Upper lobe of left lung (tissue), 6 donors: ENCODE measurements at regions not wholly inside any gene's neighbourhood (a gene's known extent, or its start where the extent isn't known, plus 50 kb on each side); places are given as distances from the start of the nearest gene placed in this dataset.

Experiments
- ATAC-seq, 2 donors: fragments of 200-7000 bp; cut with Tn5 transposase; one replicate each; pipeline ENCODE4 v1.9.1; 2022; ENCODE audit warnings: mild to moderate bottlenecking in 2 of 2, moderate library complexity in 2 of 2; ENCODE audit not compliant: low FRiP score in 2 of 2
- DNase-seq, 2 donors: peaks; one replicate each; pipeline ENCODE4 v3.0.0-alpha.2; 2019 to 2020
- H3K27ac ChIP-seq, 4 donors: fragments of 200-600 bp; sonication (generic); one replicate each; pipeline ENCODE4 v1.5.1; 2016 to 2019
- H3K27me3 ChIP-seq, 4 donors: fragments of 200-600 bp; sonication (generic); one replicate each; pipeline ENCODE4 v1.5.1; 2017 to 2019
- H3K36me3 ChIP-seq, 4 donors: fragments of 200-600 bp; sonication (generic); one replicate each; pipeline ENCODE4 v1.5.1; 2016 to 2019
- H3K4me1 ChIP-seq, 4 donors: fragments of 200-600 bp; sonication (generic); one replicate each; pipeline ENCODE4 v1.5.1; 2018 to 2019
- H3K4me3 ChIP-seq, 4 donors: fragments of 200-600 bp; sonication (generic); one replicate each; pipeline ENCODE4 v1.5.1; 2017 to 2019; ENCODE audit warnings: mild to moderate bottlenecking in 2 of 4, moderate library complexity in 1 of 4
- H3K9me3 ChIP-seq, 4 donors: fragments of 200-600 bp; sonication (generic); one replicate each; pipeline ENCODE4 v1.5.1; 2018 to 2019
- CTCF ChIP-seq, 6 experiments: fragments of 450-650 bp in 4 of 6; fragments of 200-600 bp in 2 of 6; sonication (generic) in 2 of 6; IDR thresholded peaks; one replicate each; pipeline ENCODE4 v1.5.1; 2016 to 2019; ENCODE audit warnings: antibody characterized with exemption in 6 of 6
- EP300 ChIP-seq, 4 donors: sonication (generic); formaldehyde crosslinking; IDR thresholded peaks; one replicate each; pipeline ENCODE4 v1.5.1; 2017; ENCODE audit warnings: antibody characterized with exemption in 4 of 4, control low read depth in 2 of 4
- POLR2A ChIP-seq, 4 donors: fragments of 450-650 bp; IDR thresholded peaks; one replicate each; pipeline ENCODE4 v1.5.1; 2016 to 2017; ENCODE audit warnings: antibody characterized with exemption in 4 of 4, mild to moderate bottlenecking in 2 of 4
- POLR2AphosphoS5 ChIP-seq, 2 donors: sonication (generic); formaldehyde crosslinking; IDR thresholded peaks; one replicate each; pipeline ENCODE4 v1.5.1; 2017; ENCODE audit warnings: antibody characterized with exemption in 2 of 2
- whole genome bisulfite sequencing, 2 donors: methylation state at CpG; one replicate each; pipeline ENCODE4 v1.1.5; 2017 to 2018; 5-methylcytosine and 5-hydroxymethylcytosine counted together
- donor health status: DM: no; HTN: no; CAD: no; lungs with moderate emphysema.
- donor health status: DM: no; HTN: yes; CAD: no; lungs with severe emphysema.

- no peaks in the 10 kb centered on the region for H3K27me3 ChIP-seq
- DNase-seq: no peak
- no peak overlapping the region for H3K4me3 ChIP-seq
- peaks cover 0 to 8% (median 3%) of the 10 kb centered on the region in 4 donors for H3K9me3 ChIP-seq
- no peak overlapping the region for H3K27ac ChIP-seq
- no peak for TF ChIP-seq POLR2AphosphoS5 (IDR thresholded peaks at IDR 0.05)
- WGBS, 2 donors: 56 to 58% methylated on average over 2 of the region's 2 CpGs
- H3K4me1 ChIP-seq: no peaks in the 10 kb centered on the region
- H3K36me3 ChIP-seq: no peaks in the 10 kb centered on the region
- ATAC-seq: no peak
These were observed 428.8 kb downstream of the CHSY3 start for GRCh38 chr5:130333089-130333488.

- TF ChIP-seq EP300 (IDR thresholded peaks at IDR 0.05): no peak
- no peak for TF ChIP-seq CTCF (IDR thresholded peaks at IDR 0.05)
- no peak for TF ChIP-seq POLR2AphosphoS5 (IDR thresholded peaks at IDR 0.05)
- no peak for TF ChIP-seq POLR2A (IDR thresholded peaks at IDR 0.05)
- Histone ChIP-seq H3K36me3 (no peaks in the 10 kb centered on the region), H3K9me3 (peaks cover 0 to 8% (median 3%) of the 10 kb centered on the region in 4 donors), H3K4me1 (no peaks in the 10 kb centered on the region), H3K27me3 (no peaks in the 10 kb centered on the region), H3K27ac (no peak overlapping the region), H3K4me3 (no peak overlapping the region)
- WGBS, 2 donors: 86 to 93% methylated on average over 3 of the region's 3 CpGs
- ATAC-seq (no peak), DNase-seq (no peak)
These were observed 427.1 kb downstream of the CHSY3 start for GRCh38 chr5:130331332-130331731.

DNA sequence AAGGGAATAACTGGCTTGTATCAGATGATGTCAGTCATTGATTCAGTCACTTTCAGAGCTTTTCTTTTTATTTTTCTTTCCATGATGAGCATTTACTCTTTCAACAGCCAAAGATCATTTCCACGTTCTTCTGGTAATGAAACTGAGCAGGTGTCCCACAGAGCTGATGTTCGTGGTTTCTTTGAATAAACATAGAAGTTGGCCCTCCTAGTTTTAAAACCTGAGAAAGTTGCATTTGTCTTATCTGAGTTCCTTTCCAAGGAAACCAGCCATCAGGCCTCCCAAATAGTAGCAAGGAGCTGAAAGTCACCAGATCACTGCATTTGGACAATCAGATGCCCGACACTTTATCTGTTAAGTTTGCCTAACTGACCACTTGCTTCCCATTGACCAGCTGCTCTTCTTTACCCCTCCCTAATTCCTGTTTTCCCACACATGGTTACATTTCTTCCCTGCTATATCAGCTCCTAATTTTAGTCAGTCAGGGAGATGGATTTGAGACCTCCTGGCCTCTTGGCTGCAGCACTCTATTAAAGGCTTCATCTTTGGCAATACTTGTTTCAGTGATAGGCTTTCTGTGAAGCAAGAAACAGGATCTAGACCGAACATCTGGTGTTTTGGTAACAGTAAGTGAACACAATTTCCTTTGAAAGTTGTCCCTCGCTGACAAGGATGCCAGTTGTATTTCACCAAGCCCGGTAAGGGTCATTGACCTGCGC, 420.8 kb downstream of the CHSY3 start:
- TF ChIP-seq POLR2AphosphoS5 (IDR thresholded peaks at IDR 0.05) (no peak), EP300 (IDR thresholded peaks at IDR 0.05) (no peak), CTCF (IDR thresholded peaks at IDR 0.05) (no peak), POLR2A (IDR thresholded peaks at IDR 0.05) (no peak)
- no peaks in the 10 kb centered on the region for H3K27me3 ChIP-seq
- ATAC-seq (no peak), DNase-seq (no peak)
- H3K36me3 ChIP-seq: no peaks in the 10 kb centered on the region
- 79 to 86% methylated on average over 7 of the region's 7 CpGs for WGBS, 2 donors
- no peaks in the 10 kb centered on the region for H3K4me1 ChIP-seq
- no peak overlapping the region for H3K4me3 ChIP-seq
- no peak overlapping the region for H3K27ac ChIP-seq
- peaks cover 0 to 12% (median 2%) of the 10 kb centered on the region in 4 donors for H3K9me3 ChIP-seq

DNA sequence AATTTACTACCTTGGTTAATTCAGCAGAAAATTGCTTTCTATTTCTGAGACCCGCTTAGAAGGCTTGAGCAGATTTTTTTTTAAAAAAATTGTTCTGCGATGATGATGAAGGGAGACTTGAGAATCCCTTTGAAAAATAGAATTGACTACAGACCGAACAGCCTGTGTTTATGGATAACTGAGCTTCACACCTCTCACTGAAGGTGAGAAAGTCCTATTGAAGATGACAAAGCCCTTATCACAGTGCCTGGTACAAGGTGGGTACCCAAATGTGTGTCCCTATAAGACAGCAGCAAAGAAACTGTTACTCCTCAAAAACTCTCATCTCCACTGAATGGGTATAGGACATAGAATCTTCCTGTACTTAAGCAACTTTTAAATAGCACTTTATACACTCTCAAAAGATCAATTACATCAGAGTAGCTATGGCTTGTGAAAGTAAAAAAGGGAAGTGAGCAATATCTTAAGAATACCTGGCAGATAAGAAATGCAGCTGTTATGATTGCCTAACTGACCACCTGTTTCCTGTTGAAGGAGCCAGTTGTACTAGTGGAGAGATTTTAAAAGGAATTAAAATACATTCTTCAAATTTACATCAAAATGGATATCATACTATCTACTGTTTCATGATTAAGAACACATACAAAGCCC, 419.7 kb downstream of the CHSY3 start:
- 58 to 87% methylated on average over 3 of the region's 3 CpGs for WGBS, 2 donors
- no peak for DNase-seq
- Histone ChIP-seq H3K9me3 (peaks cover 0 to 10% (median 1%) of the 10 kb centered on the region in 4 donors), H3K36me3 (no peaks in the 10 kb centered on the region), H3K4me3 (no peak overlapping the region), H3K4me1 (no peaks in the 10 kb centered on the region), H3K27ac (no peak overlapping the region), H3K27me3 (no peaks in the 10 kb centered on the region)
- ATAC-seq: no peak
- TF ChIP-seq EP300 (IDR thresholded peaks at IDR 0.05): no peak
- TF ChIP-seq CTCF (IDR thresholded peaks at IDR 0.05): no peak

- no peaks in the 10 kb centered on the region for H3K36me3 ChIP-seq
- TF ChIP-seq POLR2AphosphoS5 (IDR thresholded peaks at IDR 0.05) (no peak), CTCF (IDR thresholded peaks at IDR 0.05) (no peak), EP300 (IDR thresholded peaks at IDR 0.05) (no peak), POLR2A (IDR thresholded peaks at IDR 0.05) (no peak)
- H3K27ac ChIP-seq: no peak overlapping the region
- no peaks in the 10 kb centered on the region for H3K4me1 ChIP-seq
- peaks cover 0 to 10% (median 1%) of the 10 kb centered on the region in 4 donors for H3K9me3 ChIP-seq
- no peaks in the 10 kb centered on the region for H3K27me3 ChIP-seq
- no peak overlapping the region for H3K4me3 ChIP-seq
- ATAC-seq (no peak), DNase-seq (no peak)
These were observed 417.7 kb downstream of the CHSY3 start for GRCh38 chr5:130321931-130322330.
